ENCODE measurements at regions not wholly inside any gene's neighbourhood (a gene's known extent, or its start where the extent isn't known, plus 50 kb on each side); places are given as distances from the start of the nearest gene placed in this dataset.

- no peak for TF ChIP-seq ZNF274 (IDR thresholded peaks at IDR 0.05; ENCODE audit: low read depth, low read length)
- no peak for TF ChIP-seq SUZ12 (IDR thresholded peaks at IDR 0.05; ENCODE audit: extremely low read depth, insufficient read depth, insufficient read length)
Observed at GRCh38 chr12:77160931-77161330, 95.6 kb upstream of the E2F7 start.

Data from NT2/D1 (cell line).